Ishikawa (cell line): ENCODE measurements at regions not wholly inside any gene's neighbourhood (a gene's known extent, or its start where the extent isn't known, plus 50 kb on each side); places are given as distances from the start of the nearest gene placed in this dataset.

Source experiments
- CEBPB ChIP-seq: IDR thresholded peaks from 2 replicates; pipeline ENCODE4 v1.6.1; 2012
- EGR1 ChIP-seq: IDR thresholded peaks from 2 replicates; pipeline ENCODE4 v1.6.1; 2012
- EP300 ChIP-seq: IDR thresholded peaks from 2 replicates; pipeline ENCODE4 v1.6.1; 2012; ENCODE audit warnings: borderline replicate concordance
- MAX ChIP-seq: IDR thresholded peaks from 2 replicates; pipeline ENCODE4 v1.6.1; 2012
- RAD21 ChIP-seq: IDR thresholded peaks from 2 replicates; pipeline ENCODE4 v1.6.1; 2012; ENCODE audit warnings: low read depth
- REST ChIP-seq: IDR thresholded peaks from 2 replicates; pipeline ENCODE4 v1.6.1; 2012; ENCODE audit warnings: low read depth, mild to moderate bottlenecking
- TCF12 ChIP-seq: IDR thresholded peaks from 2 replicates; pipeline ENCODE4 v1.6.1; 2012; ENCODE audit warnings: low read depth
- TEAD4 ChIP-seq: IDR thresholded peaks from 2 replicates; pipeline ENCODE4 v1.6.1; 2012
- USF1 ChIP-seq: IDR thresholded peaks from 2 replicates; pipeline ENCODE4 v1.6.1; 2012
- YY1 ChIP-seq: IDR thresholded peaks from 2 replicates; pipeline ENCODE4 v1.6.1; 2012; ENCODE audit warnings: low read depth

GRCh38 chr20:60068509-60068908 lies 110.3 kb downstream of the CDH26 start:
- TF ChIP-seq CEBPB (no peak), YY1 (no peak), EP300 (no peak), USF1 (no peak), EGR1 (no peak), REST (no peak), TCF12 (no peak), TEAD4 (no peak), MAX (no peak), RAD21 (no peak)
